IMR-90 (cell line): ENCODE measurements at regions not wholly inside any gene's neighbourhood (a gene's known extent, or its start where the extent isn't known, plus 50 kb on each side); places are given as distances from the start of the nearest gene placed in this dataset.
"Not testable (repeated sequence)": the region's sequence is repeated elsewhere in the genome, so short reads cannot be mapped to it uniquely, and the experiment has no call there.

Experiments used
- ATAC-seq: fragments of 200-7000 bp; cut with Tn5 transposase; 2 replicates; pipeline ENCODE4 v1.9.1; 2020; ENCODE audit warnings: low read depth, mild to moderate bottlenecking, moderate library complexity
- BruUV-seq: library from RNA; stranded (reverse); fragments of 400-500 nt; replicated peaks from 2 replicates; lab custom pipeline; 2021; lab: Mats Ljungman, UMichigan
- CTCF ChIA-PET: fragments of 300-600 bp; formaldehyde crosslinking; extraction: SDS; loops from one replicate; lab custom pipeline; 2021; ENCODE audit warnings: antibody characterized with exemption; lab: Yijun Ruan, JAX
- POLR2A ChIA-PET: fragments of 300-600 bp; sonication (Branson Sonifier 250); formaldehyde crosslinking; loops from one replicate; lab custom pipeline; 2022; ENCODE audit warnings: antibody characterized with exemption; ENCODE audit not compliant: unreplicated experiment; lab: Charles Lee
- DNase-seq: peaks from one replicate; pipeline ENCODE4 v3.0.0; 2013
- H2AFZ ChIP-seq: replicated peaks from 2 replicates; pipeline ENCODE3; 2013; ENCODE audit warnings: low read length, mild to moderate bottlenecking; ENCODE audit not compliant: poor library complexity
- H2AK5ac ChIP-seq: 2 replicates; pipeline ENCODE4 v1.6.1; 2013; ENCODE audit warnings: low read depth, low read length, inconsistent platforms
- H2AK9ac ChIP-seq: replicated peaks from 2 replicates; pipeline ENCODE3; 2013; ENCODE audit warnings: mild to moderate bottlenecking, low read depth, low read length, moderate library complexity; ENCODE audit not compliant: poor library complexity
- H2BK120ac ChIP-seq: 2 replicates; pipeline ENCODE4 v1.6.1; 2013; ENCODE audit warnings: low read depth, low read length, inconsistent platforms
- H2BK15ac ChIP-seq: 3 replicates; pipeline ENCODE4 v1.6.1; 2013; ENCODE audit warnings: low read depth, low read length, inconsistent platforms
- H2BK20ac ChIP-seq: 2 replicates; pipeline ENCODE4 v1.6.1; 2013; ENCODE audit warnings: low read depth, mild to moderate bottlenecking, inconsistent platforms, low read length, moderate library complexity
- H2BK5ac ChIP-seq: 2 replicates; pipeline ENCODE4 v1.6.1; 2013; ENCODE audit warnings: mild to moderate bottlenecking, low read depth, low read length, inconsistent platforms; ENCODE audit not compliant: poor library complexity, severe bottlenecking
- H3K14ac ChIP-seq: replicated peaks from 2 replicates; pipeline ENCODE4 v1.6.1; 2013; ENCODE audit warnings: low read depth, low read length, inconsistent platforms
- H3K18ac ChIP-seq: 2 replicates; pipeline ENCODE4 v1.6.1; 2013; ENCODE audit warnings: low read depth, low read length, control low read depth
- H3K23ac ChIP-seq: 2 replicates; pipeline ENCODE4 v1.6.1; 2013; ENCODE audit warnings: low read depth, low read length, inconsistent platforms
- H3K27ac ChIP-seq: 2 replicates; pipeline ENCODE4 v1.5.1; 2013; ENCODE audit warnings: mild to moderate bottlenecking, control low read depth, low read length; ENCODE audit not compliant: insufficient read depth
- H3K27me3 ChIP-seq: 2 replicates; pipeline ENCODE4 v1.6.1; 2013; ENCODE audit warnings: low read length; ENCODE audit not compliant: control insufficient read depth, insufficient read depth
- H3K36me3 ChIP-seq: 2 replicates; pipeline ENCODE4 v1.6.1; 2013; ENCODE audit warnings: low read length, mixed read lengths; ENCODE audit not compliant: control insufficient read depth, insufficient read depth
- H3K4ac ChIP-seq: 2 replicates; pipeline ENCODE4 v1.6.1; 2013; ENCODE audit warnings: low read depth, low read length, inconsistent platforms
- H3K4me1 ChIP-seq: 2 replicates; pipeline ENCODE4 v1.6.1; 2013; ENCODE audit warnings: low read length, mixed read lengths; ENCODE audit not compliant: control insufficient read depth, insufficient read depth
- H3K4me2 ChIP-seq: 2 replicates; pipeline ENCODE4 v1.6.1; 2013; ENCODE audit warnings: low read depth, mild to moderate bottlenecking, control low read depth, low read length, moderate library complexity
- H3K4me3 ChIP-seq: 2 replicates; pipeline ENCODE4 v1.5.1; 2013; ENCODE audit warnings: low read depth, mild to moderate bottlenecking, control low read depth, low read length, moderate library complexity; ENCODE audit not compliant: insufficient read depth
- H3K56ac ChIP-seq: 2 replicates; pipeline ENCODE4 v1.6.1; 2013; ENCODE audit warnings: low read length, inconsistent platforms; ENCODE audit not compliant: insufficient read depth; ENCODE audit errors: extremely low read depth
- H3K79me1 ChIP-seq, 2 experiments: 2 replicates each; pipeline ENCODE4 v1.6.1; 2013; ENCODE audit warnings: low read length in 2 of 2, inconsistent platforms in 1 of 2, low read depth in 1 of 2
- H3K9ac ChIP-seq: 2 replicates; pipeline ENCODE4 v1.6.1; 2013; ENCODE audit warnings: low read depth, low read length, control low read depth
- H3K9me1 ChIP-seq: 2 replicates; pipeline ENCODE4 v1.6.1; 2013; ENCODE audit warnings: low read length, inconsistent platforms; ENCODE audit not compliant: insufficient read depth
- H3K9me3 ChIP-seq: 2 replicates; pipeline ENCODE4 v1.6.1; 2013; ENCODE audit warnings: low read length; ENCODE audit not compliant: control insufficient read depth, insufficient read depth
- H4K20me1 ChIP-seq: 2 replicates; pipeline ENCODE4 v1.6.1; 2013; ENCODE audit warnings: low read length, inconsistent platforms; ENCODE audit not compliant: insufficient read depth
- H4K5ac ChIP-seq: 2 replicates; pipeline ENCODE4 v1.6.1; 2013; ENCODE audit warnings: mild to moderate bottlenecking, low read depth, low read length, control low read depth
- H4K8ac ChIP-seq, 2 experiments: 2 replicates each; pipeline ENCODE4 v1.6.1; 2013; ENCODE audit warnings: low read depth in 2 of 2, low read length in 2 of 2, control low read depth in 1 of 2, inconsistent platforms in 1 of 2
- H4K91ac ChIP-seq: 2 replicates; pipeline ENCODE4 v1.6.1; 2013; ENCODE audit warnings: low read depth, low read length, inconsistent platforms; ENCODE audit not compliant: insufficient read depth
- WGBS, 2 experiments: methylation state at CpG; one replicate each; pipeline versions ENCODE4 v1.1.5 to v1.1.7; 2013; ENCODE audit warnings: missing lambda C conversion rate in 2 of 2; ENCODE audit not compliant: insufficient read length in 1 of 2; ENCODE audit errors: extremely low coverage in 2 of 2; 5-methylcytosine and 5-hydroxymethylcytosine counted together
- dilution Hi-C: fragments of 300-500 bp; cut with HindIII; formaldehyde crosslinking; loops from one replicate; pipeline ENCODE4 v1.14.3; 2018; ENCODE audit warnings: low sequenced_read_pairs; ENCODE audit not compliant: unreplicated experiment
- in situ Hi-C: fragments of 300-500 bp; cut with MboI; formaldehyde crosslinking; loops from 3 replicates; pipeline ENCODE4 v1.14.3; 2019; ENCODE audit warnings: low sequenced_read_pairs, inconsistent platforms, mixed read lengths
- intact Hi-C: fragments of 100-400 bp; cut with micrococcal nuclease; formaldehyde crosslinking; loops from 2 replicates; pipeline ENCODE4 v1.10.0; 2022

- H2BK5ac ChIP-seq, H3K9ac ChIP-seq, H3K9me3 ChIP-seq, H3K4me2 ChIP-seq, H3K4me3 ChIP-seq, H2BK15ac ChIP-seq, in situ Hi-C loops, H3K56ac ChIP-seq, H3K4me1 ChIP-seq, H2AFZ ChIP-seq, ATAC-seq, H3K27ac ChIP-seq, H3K23ac ChIP-seq, H2BK20ac ChIP-seq, DNase-seq, H3K4ac ChIP-seq, H4K91ac ChIP-seq, H3K79me1 ChIP-seq, POLR2A ChIA-PET, H3K18ac ChIP-seq, H2BK120ac ChIP-seq, H2AK9ac ChIP-seq, H3K9me1 ChIP-seq, H2AK5ac ChIP-seq, H3K14ac ChIP-seq, H4K20me1 ChIP-seq, H4K5ac ChIP-seq, CTCF ChIA-PET, dilution Hi-C loops, intact Hi-C loops, H3K27me3 ChIP-seq, H4K8ac ChIP-seq, BruUV-seq, H3K36me3 ChIP-seq: not testable (repeated sequence)
- WGBS, 2 experiments, result no CpG with 5 or more reads among the region's 7 CpGs
Observed at GRCh38 chr1:30517241-30517640, 206.1 kb downstream of the MATN1 start.
